Fibroblast of peridontal ligament (primary cell): ENCODE measurements at regions not wholly inside any gene's neighbourhood (a gene's known extent, or its start where the extent isn't known, plus 50 kb on each side); places are given as distances from the start of the nearest gene placed in this dataset.
"Not testable (repeated sequence)": the region's sequence is repeated elsewhere in the genome, so short reads cannot be mapped to it uniquely, and the experiment has no call there.

Source experiments
- DNase-seq: peaks from one replicate; pipeline ENCODE4 v3.0.0-alpha.2; 2010; ENCODE audit errors: extremely low read depth

- no peak for DNase-seq
Measured at GRCh38 chr2:223180463-223180862, 128.5 kb downstream of the KCNE4 start.

- no peak for DNase-seq
Measured at GRCh38 chr2:223181561-223181960, 129.6 kb downstream of the KCNE4 start.

- no peak for DNase-seq
Measured at GRCh38 chr2:223182356-223182755, 130.4 kb downstream of the KCNE4 start.

GRCh38 chr2:223185638-223186037, 133.6 kb downstream of the KCNE4 start:
- DNase-seq = no peak

GRCh38 chr2:223187256-223187655, 135.3 kb downstream of the KCNE4 start:
- no peak for DNase-seq

- not testable (repeated sequence) for DNase-seq
Measured at GRCh38 chr2:223190561-223191206, 138.7 kb downstream of the KCNE4 start.

- no peak for DNase-seq
Measured at GRCh38 chr2:223196331-223196730, 144.3 kb downstream of the KCNE4 start.

GRCh38 chr2:223197046-223197445, 145.1 kb downstream of the KCNE4 start:
- no peak for DNase-seq

GRCh38 chr2:223199531-223200515, 147.8 kb downstream of the KCNE4 start:
- no peak for DNase-seq

GRCh38 chr2:223203971-223204929, 152.3 kb downstream of the KCNE4 start:
- peak; percentile 66 for DNase-seq

GRCh38 chr2:223210489-223210888, 158.5 kb downstream of the KCNE4 start:
- DNase-seq = no peak

- peak; percentile 24 for DNase-seq
Measured at GRCh38 chr2:223214394-223215253, 162.6 kb downstream of the KCNE4 start.

- no peak for DNase-seq
Measured at GRCh38 chr2:223215254-223215516, 163.2 kb downstream of the KCNE4 start.

GRCh38 chr2:223217373-223217772, 165.4 kb downstream of the KCNE4 start:
- DNase-seq = no peak

- no peak for DNase-seq
Measured at GRCh38 chr2:223218587-223219178, 166.7 kb downstream of the KCNE4 start.

- no peak for DNase-seq
Measured at GRCh38 chr2:223219872-223220657, 168.1 kb downstream of the KCNE4 start.

- no peak for DNase-seq
Measured at GRCh38 chr2:223220658-223220925, 168.6 kb downstream of the KCNE4 start.

- no peak for DNase-seq
Measured at GRCh38 chr2:223221139-223221835, 169.3 kb downstream of the KCNE4 start.

- no peak for DNase-seq
Measured at GRCh38 chr2:223222397-223222796, 170.4 kb downstream of the KCNE4 start.

GRCh38 chr2:223223156-223223555, 171.2 kb downstream of the KCNE4 start:
- DNase-seq = no peak
